Sciatic nerve (tissue), 2 donors: ENCODE measurements at regions not wholly inside any gene's neighbourhood (a gene's known extent, or its start where the extent isn't known, plus 50 kb on each side); places are given as distances from the start of the nearest gene placed in this dataset.
A peak's percentile ranks its signal among the peaks of the same experiment; 100 is the strongest.
"Not testable (repeated sequence)": the region's sequence is repeated elsewhere in the genome, so short reads cannot be mapped to it uniquely, and the experiment has no call there.

Experiments used
- ATAC-seq: fragments of 200-7000 bp; cut with Tn5 transposase; one replicate; pipeline ENCODE4 v1.9.1; 2020; ENCODE audit warnings: mild to moderate bottlenecking, moderate library complexity
- DNase-seq: peaks from one replicate; pipeline ENCODE4 v3.0.0-alpha.2; 2020; ENCODE audit warnings: low spot score
- intact Hi-C: fragments of 100-400 bp; cut with DNase I; formaldehyde crosslinking; loops from one replicate; pipeline ENCODE4 v1.14.2; 2022
- donor health status: DM: no; HTN: no; CAD: no.
- donor health status: DM: no; HTN: no; CAD: no.

- ATAC-seq = no peak
- DNase-seq = no peak
- intact Hi-C loops = no loop called here
These were observed 1070.9 kb downstream of the STIM2 start for GRCh38 chr4:27931584-27931983.

GRCh38 chr4:27934871-27935270 lies 1074.2 kb downstream of the STIM2 start:
- ATAC-seq (no peak), DNase-seq (no peak)
- intact Hi-C loops = no loop called here

- intact Hi-C loops = no loop called here
- ATAC-seq (no peak), DNase-seq (no peak)
These were observed 1086.2 kb downstream of the STIM2 start for GRCh38 chr4:27946799-27947198.

DNA sequence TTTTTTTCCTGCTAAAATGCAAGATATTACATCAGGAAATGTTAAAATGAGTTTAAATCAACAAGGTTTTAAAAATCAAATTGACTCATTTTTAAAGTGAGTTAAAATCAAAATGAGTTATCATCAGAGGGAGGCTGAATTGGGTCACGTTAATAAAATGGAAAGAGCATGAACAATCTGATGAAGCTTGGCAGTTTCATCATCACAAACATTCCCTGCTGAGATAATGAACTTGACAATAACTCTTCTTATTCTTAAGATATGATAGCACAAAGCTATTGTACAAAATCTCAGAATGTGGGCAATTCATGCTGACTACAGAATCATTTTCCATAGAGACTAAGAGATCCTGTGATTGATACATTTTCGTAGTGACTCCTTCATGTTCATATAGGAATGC lies 1086.7 kb downstream of the STIM2 start:
- DNase-seq (no peak), ATAC-seq (no peak)
- intact Hi-C loops = no loop called here

DNA sequence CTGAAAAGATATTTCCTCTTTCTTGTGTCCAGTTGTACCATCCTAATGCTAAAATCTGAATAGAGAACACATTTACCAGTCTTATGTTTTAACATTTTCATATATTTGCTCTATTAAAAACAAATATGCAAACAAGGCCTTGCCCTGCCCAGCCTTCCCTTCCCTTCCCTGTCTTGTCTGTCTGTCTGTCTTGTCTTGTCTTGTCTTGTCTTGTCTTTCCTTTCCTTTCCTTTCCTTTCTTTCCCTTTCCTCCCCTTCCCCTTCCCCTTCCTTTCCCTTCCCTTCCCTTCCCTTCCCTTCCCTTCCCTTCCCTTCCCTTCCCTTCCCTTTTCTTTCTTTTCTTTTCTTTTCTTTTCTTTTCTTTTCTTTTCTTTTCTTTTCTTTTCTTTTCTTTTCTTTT lies 1103.5 kb downstream of the STIM2 start:
- DNase-seq (no peak), ATAC-seq (no peak)
- intact Hi-C loops = no loop called here

DNA sequence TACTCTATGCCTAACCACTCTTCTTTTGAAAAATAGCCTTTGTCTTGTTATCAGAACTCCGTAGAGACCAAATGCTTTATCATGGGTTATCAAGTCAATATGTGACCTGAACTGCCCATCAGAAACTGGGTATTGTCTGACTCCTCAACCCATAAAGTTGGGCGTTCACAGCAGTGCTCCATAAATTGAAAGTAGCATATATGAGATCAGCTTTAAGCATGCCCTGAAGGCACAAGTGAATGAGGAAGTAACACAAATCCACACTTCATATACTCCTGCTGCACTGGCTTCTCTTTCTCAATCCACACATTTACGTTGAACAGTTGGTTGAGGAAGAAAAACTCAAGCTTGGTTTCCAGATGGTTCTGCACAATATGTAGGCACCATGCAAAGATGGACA lies 1106.0 kb downstream of the STIM2 start:
- DNase-seq (no peak), ATAC-seq (no peak)
- intact Hi-C loops = no loop called here

DNA sequence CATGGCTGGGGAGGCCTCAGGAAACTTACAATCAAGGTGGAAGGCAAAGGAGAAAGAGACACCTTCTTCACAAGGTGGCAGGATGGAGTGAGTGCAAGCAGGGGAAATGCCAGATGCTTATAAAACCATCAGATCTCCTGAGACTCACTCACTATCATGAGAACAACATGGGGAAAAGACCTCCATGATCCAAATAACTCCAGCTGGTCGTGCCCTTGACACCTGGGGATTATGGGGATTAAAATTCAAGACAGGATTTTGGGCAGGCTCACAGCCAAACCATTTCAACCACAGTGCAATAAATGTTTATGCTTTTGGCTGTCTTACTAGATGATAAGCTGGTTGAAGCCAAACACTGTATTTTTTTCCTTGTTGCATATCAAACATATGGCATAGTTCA lies 1112.4 kb downstream of the STIM2 start:
- no peak for DNase-seq
- ATAC-seq = no peak
- intact Hi-C loops = no loop called here

DNA sequence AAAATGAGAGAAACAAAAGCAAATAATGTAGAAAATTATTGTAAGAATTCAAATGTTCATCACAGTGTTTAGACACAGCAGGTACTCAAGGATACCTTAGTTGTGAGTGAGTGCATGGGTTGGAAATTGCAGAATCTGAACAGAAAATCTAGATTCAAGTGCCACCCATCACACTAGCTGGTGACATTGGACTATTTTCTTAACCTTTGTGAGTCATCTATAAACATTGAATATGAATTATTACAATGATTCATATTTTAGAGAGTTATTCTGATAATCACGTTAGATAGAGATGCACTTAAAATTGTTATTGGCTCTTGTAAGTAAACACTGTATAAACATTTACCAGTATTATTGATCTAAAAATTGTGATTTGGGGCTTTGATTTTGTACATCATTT lies 1113.1 kb downstream of the STIM2 start:
- DNase-seq (no peak), ATAC-seq (no peak)
- intact Hi-C loops = no loop called here

- ATAC-seq = no peak
These were observed 1113.7 kb downstream of the STIM2 start for GRCh38 chr4:27974339-27974738.

DNA sequence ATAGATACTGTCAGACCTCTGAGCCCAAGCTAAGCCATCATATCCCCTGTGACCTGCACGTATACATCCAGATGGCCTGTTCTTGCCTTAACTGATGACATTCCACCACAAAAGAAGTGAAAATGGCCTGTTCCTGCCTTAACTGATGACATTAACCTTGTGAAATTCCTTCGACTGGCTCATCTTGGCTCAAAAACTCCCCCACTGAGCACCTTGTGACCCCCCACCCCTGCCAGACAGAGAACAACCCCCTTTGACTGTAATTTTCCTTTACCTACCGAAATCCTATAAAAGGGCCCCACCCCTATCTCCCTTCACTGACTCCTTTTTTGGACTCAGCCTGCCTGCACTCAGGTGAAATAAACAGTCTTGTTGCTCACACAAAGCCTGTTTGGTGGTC lies 1114.2 kb downstream of the STIM2 start:
- intact Hi-C loops, ATAC-seq, DNase-seq: not testable (repeated sequence)

More at GRCh38 chr4:27974339-27974738, 1113.7 kb downstream of the STIM2 start:
- no peak for DNase-seq
- intact Hi-C loops = no loop called here

DNA sequence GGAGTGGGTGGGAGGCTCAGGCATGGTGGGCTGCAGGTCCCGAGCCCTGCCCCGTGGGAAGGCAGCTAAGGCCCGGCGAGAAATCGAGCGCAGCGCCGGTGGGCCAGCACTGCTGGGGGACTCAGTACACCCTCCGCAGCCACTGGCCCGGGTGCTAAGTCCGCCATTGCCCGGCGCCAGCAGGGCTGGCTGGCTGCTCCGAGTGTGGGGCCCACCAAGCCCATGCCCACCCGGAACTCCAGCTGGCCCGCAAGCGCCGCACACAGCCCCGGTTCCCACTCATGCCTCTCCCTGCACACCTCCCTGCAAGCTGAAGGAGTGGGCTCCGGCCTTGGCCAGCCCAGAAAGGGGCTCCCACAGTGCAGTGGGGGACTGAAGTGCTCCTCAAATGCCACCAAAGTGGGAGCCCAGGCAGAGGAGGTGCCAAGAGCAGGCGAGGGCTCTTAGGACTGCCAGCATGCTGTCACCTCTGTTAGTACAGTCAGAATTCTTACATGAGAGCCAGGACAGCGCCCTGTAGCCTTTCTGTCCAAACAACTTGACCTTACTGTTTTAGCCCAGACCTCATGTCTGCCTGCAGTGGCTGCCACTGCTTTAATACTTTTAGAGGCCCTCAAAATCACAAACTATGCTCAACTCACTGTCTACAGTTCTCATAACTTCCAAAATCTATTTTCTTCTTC lies 1117.9 kb downstream of the STIM2 start:
- intact Hi-C loops, ATAC-seq, DNase-seq: not testable (repeated sequence)

GRCh38 chr4:27985522-27985921 lies 1124.9 kb downstream of the STIM2 start:
- DNase-seq (no peak), ATAC-seq (no peak)
- intact Hi-C loops = no loop called here

GRCh38 chr4:27986476-27986875 lies 1125.8 kb downstream of the STIM2 start:
- ATAC-seq (no peak), DNase-seq (no peak)
- intact Hi-C loops = no loop called here

GRCh38 chr4:28001698-28002097 lies 1141.1 kb downstream of the STIM2 start:
- DNase-seq (no peak), ATAC-seq (no peak)
- intact Hi-C loops = no loop called here

DNA sequence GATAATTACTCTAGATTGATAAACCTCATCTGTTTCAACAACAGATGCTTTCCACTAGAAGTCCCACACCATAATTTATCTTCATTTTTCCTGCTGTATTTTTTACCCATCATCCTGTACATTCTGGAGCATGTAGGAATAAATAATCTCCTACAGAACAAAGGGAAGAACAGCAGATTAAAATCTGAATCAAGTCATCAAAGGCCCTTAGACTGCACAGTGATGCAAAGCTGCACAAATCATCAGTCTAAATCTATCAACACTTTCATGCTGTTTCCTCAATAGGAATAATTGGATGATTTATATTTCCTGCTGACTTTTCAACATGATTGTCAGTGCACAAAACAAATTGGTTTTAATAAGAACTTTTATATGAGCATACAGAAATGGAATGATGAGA lies 1143.9 kb downstream of the STIM2 start:
- no peak for DNase-seq
- intact Hi-C loops = no loop called here

DNA sequence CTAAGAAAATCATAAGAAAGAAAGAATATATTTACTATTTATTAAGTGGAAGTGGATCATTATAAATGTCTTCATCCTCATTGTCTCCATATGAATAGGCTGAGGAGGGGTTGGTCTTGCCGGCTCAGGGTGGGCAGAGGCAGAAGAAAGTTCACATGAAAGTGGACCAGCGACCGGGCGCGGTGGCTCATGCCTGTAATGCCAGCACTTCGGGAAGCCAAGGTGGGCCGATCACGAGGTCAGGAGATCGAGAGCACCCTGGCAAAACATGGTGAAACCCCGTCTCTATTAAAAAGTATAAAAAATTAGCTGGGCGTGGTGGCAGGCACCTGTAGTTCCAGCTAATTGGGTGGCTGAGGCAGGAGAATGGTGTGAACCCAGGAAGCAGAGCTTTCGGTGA lies 1145.4 kb downstream of the STIM2 start:
- intact Hi-C loops = no loop called here
- no peak for DNase-seq
- no peak for ATAC-seq

More for the DNA sequence above, 1143.9 kb downstream of the STIM2 start:
- ATAC-seq = no peak

GRCh38 chr4:28007693-28008092 lies 1147.1 kb downstream of the STIM2 start:
- DNase-seq (no peak), ATAC-seq (peak; percentile 70)
- intact Hi-C loops = no loop called here

DNA sequence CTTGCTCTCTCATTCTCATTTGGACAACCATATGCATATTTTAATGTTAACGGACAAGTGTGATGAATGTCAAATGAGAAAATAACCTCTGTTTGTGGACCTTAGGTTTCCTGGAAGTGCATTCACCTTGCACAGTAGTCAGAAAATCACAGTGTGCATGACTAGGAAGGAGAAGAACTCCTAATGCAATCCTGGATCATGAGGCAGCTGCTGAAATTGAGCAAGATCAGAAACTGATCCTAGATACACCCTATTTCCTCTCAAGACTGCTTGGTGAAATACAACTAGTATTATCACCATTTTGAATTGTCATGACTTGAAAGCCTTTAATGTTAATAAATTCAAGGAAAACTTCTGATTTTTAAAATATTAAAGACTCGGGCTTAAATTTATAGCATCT lies 1148.9 kb downstream of the STIM2 start:
- intact Hi-C loops = no loop called here
- no peak for DNase-seq
- no peak for ATAC-seq

DNA sequence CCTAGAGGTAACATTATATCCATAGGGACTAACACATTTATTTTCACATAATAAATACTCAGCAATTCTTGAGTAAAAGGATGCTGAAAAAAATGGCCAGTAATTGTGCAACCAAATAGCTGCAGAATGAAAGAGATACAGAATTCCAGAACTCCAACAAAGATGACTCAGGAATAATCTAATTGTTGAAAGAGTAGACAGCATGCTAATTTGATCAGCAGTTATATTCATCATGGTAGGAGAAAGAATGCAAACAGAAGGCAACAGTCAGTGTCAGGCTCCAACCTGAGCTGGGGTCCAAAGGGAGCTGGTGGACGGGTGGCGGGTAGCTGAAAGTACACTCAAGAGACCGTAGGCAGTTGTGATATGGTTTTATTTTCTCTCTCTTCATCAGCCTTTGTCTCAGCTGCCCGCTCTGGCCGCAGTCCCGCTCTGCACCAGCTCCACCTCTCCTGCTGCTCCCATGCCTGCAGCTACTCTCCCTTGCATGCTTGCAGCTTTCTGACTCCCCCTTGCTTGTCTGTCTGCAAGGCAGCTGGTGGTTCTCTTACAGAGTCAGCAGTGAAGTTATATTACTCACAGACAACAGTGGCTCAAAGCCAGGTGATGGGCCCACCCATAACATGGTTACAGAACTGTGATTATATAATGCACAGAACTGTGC lies 1150.1 kb downstream of the STIM2 start:
- no peak for DNase-seq
- intact Hi-C loops = no loop called here
- ATAC-seq = no peak

- ATAC-seq = no peak
- no peak for DNase-seq
- intact Hi-C loops = no loop called here
These were observed 1153.8 kb downstream of the STIM2 start for GRCh38 chr4:28014469-28014868.

GRCh38 chr4:28015996-28016395 lies 1155.4 kb downstream of the STIM2 start:
- ATAC-seq = no peak
- no peak for DNase-seq
- intact Hi-C loops = no loop called here
